ENCODE measurements at regions not wholly inside any gene's neighbourhood (a gene's known extent, or its start where the extent isn't known, plus 50 kb on each side); places are given as distances from the start of the nearest gene placed in this dataset.

DNA sequence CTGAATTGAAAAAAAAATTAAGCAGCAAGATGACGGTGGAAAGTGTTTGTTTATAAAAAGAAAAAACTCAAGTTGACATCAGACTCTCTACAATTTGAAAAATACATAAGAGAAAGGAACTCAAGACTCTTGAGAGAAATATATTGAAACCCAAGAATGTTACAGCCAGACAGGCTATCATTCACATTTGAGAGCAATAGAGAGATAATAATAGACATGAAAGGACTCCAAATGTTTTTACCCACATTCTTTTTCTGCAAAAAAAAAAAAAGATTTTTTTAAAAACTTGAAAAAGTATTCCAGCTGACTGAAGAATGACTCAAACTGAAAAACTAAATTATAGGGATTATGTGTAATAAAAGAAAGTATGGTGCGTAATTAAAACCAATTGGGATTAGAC is 532.4 kb downstream of the INHBA start:
- TF ChIP-seq, protein P1, sequence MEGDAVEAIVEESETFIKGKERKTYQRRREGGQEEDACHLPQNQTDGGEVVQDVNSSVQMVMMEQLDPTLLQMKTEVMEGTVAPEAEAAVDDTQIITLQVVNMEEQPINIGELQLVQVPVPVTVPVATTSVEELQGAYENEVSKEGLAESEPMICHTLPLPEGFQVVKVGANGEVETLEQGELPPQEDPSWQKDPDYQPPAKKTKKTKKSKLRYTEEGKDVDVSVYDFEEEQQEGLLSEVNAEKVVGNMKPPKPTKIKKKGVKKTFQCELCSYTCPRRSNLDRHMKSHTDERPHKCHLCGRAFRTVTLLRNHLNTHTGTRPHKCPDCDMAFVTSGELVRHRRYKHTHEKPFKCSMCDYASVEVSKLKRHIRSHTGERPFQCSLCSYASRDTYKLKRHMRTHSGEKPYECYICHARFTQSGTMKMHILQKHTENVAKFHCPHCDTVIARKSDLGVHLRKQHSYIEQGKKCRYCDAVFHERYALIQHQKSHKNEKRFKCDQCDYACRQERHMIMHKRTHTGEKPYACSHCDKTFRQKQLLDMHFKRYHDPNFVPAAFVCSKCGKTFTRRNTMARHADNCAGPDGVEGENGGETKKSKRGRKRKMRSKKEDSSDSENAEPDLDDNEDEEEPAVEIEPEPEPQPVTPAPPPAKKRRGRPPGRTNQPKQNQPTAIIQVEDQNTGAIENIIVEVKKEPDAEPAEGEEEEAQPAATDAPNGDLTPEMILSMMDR (IDR thresholded peaks at IDR 0.05), result no peak
- no peak for TF ChIP-seq EZH2 (IDR thresholded peaks at IDR 0.05)
- no peak for TF ChIP-seq EZH2phosphoT487 (IDR thresholded peaks at IDR 0.05)

All from neural progenitor cell (in vitro differentiated cells).